CD4-positive, alpha-beta T cell (primary cell): ENCODE measurements at regions not wholly inside any gene's neighbourhood (a gene's known extent, or its start where the extent isn't known, plus 50 kb on each side); places are given as distances from the start of the nearest gene placed in this dataset.
"Not testable (repeated sequence)": the region's sequence is repeated elsewhere in the genome, so short reads cannot be mapped to it uniquely, and the experiment has no call there.

Source experiments
- ATAC-seq: fragments of 200-7000 bp; cut with Tn5 transposase; one replicate; pipeline ENCODE4 v1.10.0; 2022; ENCODE audit warnings: mild to moderate bottlenecking; ENCODE audit not compliant: poor library complexity
- CTCF ChIA-PET: fragments of 350-600 bp; sonication (Branson Sonifier 250); formaldehyde crosslinking; loops from one replicate; lab custom pipeline; 2021; ENCODE audit warnings: antibody characterized with exemption, inconsistent platforms; lab: Charles Lee
- POLR2A ChIA-PET: fragments of 350-600 bp; sonication (Branson Sonifier 250); formaldehyde crosslinking; loops from one replicate; lab custom pipeline; 2021; ENCODE audit warnings: antibody characterized with exemption, inconsistent platforms; lab: Charles Lee
- DNase-seq, 14 experiments: peaks; one replicate each; pipeline ENCODE4 v3.0.0-alpha.2; 2013 to 2020; ENCODE audit warnings: mixed read lengths in 2 of 14
- H3K27ac ChIP-seq, 2 donors: one replicate each; pipeline versions ENCODE4 v1.5.1 to v1.7.0; 2013; ENCODE audit warnings: low read length in 2 of 2, low read depth in 1 of 2, mild to moderate bottlenecking in 1 of 2
- H3K27me3 ChIP-seq, 2 experiments: 1 replicate in 1 of 2; 2 replicates in 1 of 2; pipeline versions ENCODE4 v1.6.1 to v1.7.0; 2013; ENCODE audit warnings: low read length in 2 of 2, control low read depth in 1 of 2, mild to moderate bottlenecking in 1 of 2, moderate library complexity in 1 of 2; ENCODE audit not compliant: insufficient read depth in 2 of 2, control insufficient read depth in 1 of 2
- H3K36me3 ChIP-seq: one replicate; pipeline ENCODE4 v1.6.1; 2013; ENCODE audit warnings: low read length, control low read depth; ENCODE audit not compliant: insufficient read depth
- H3K4me1 ChIP-seq: one replicate; pipeline ENCODE4 v1.6.1; 2013; ENCODE audit warnings: low read length, control low read depth; ENCODE audit not compliant: insufficient read depth
- H3K4me3 ChIP-seq: one replicate; pipeline ENCODE4 v1.5.1; 2013; ENCODE audit warnings: mild to moderate bottlenecking, low read length, moderate library complexity
- H3K9me3 ChIP-seq, 2 experiments: 1 replicate in 1 of 2; 2 replicates in 1 of 2; pipeline versions ENCODE4 v1.6.1 to v1.7.0; 2013; ENCODE audit warnings: low read length in 2 of 2, mild to moderate bottlenecking in 2 of 2, control low read depth in 1 of 2, moderate library complexity in 1 of 2; ENCODE audit not compliant: control insufficient read depth in 1 of 2, insufficient read depth in 1 of 2
- H3K27ac Mint-ChIP-seq: one replicate; pipeline ENCODE4 v1.8.0; 2020; ENCODE audit warnings: mixed read lengths
- H3K27me3 Mint-ChIP-seq: one replicate; pipeline ENCODE4 v1.8.0; 2021; ENCODE audit warnings: mixed read lengths
- H3K36me3 Mint-ChIP-seq: one replicate; pipeline ENCODE4 v1.8.0; 2021; ENCODE audit warnings: low read depth, mixed read lengths
- H3K4me1 Mint-ChIP-seq: one replicate; pipeline ENCODE4 v1.8.0; 2021; ENCODE audit warnings: low read depth, mixed read lengths
- H3K4me3 Mint-ChIP-seq: one replicate; pipeline ENCODE4 v1.8.0; 2020; ENCODE audit warnings: mild to moderate bottlenecking, mixed read lengths
- H3K9me3 Mint-ChIP-seq: one replicate; pipeline ENCODE4 v1.8.0; 2020; ENCODE audit warnings: mixed read lengths
- CTCF ChIP-seq: fragments of 200-600 bp; IDR thresholded peaks from one replicate; pipeline ENCODE4 v1.8.0; 2022; ENCODE audit warnings: antibody characterized with exemption, mild to moderate bottlenecking
- intact Hi-C, 2 experiments: fragments of 100-400 bp; cut with DNase I in 1 of 2; cut with micrococcal nuclease in 1 of 2; formaldehyde crosslinking; loops; one replicate each; pipeline versions ENCODE4 v1.15.1 to v1.9.0; 2023 to 2025; cut with DNase I, micrococcal nuclease

GRCh38 chr5:121090822-121091221 is 626.7 kb downstream of the PRR16 start:
- Histone ChIP-seq H3K36me3 (no peaks in the 10 kb centered on the region), H3K27me3 (no peaks in the 10 kb centered on the region), H3K4me1 (no peaks in the 10 kb centered on the region), H3K9me3 (peaks cover 0 to 4% of the 10 kb centered on the region in 2 experiments), H3K27ac (no peak overlapping the region), H3K4me3 (no peak overlapping the region)
- peaks cover 3% of the 10 kb centered on the region for H3K9me3 Mint-ChIP-seq
- H3K27me3 Mint-ChIP-seq = no peaks in the 10 kb centered on the region
- intact Hi-C loops = no loop called here
- ChIA-PET CTCF (no interaction called here), POLR2A (no interaction called here)
- no peak for DNase-seq
- TF ChIP-seq CTCF = no peak
- H3K36me3 Mint-ChIP-seq = no peaks in the 10 kb centered on the region
- ATAC-seq = no peak
- H3K27ac Mint-ChIP-seq = no peak overlapping the region
- no peaks in the 10 kb centered on the region for H3K4me1 Mint-ChIP-seq
- no peak overlapping the region for H3K4me3 Mint-ChIP-seq

- no peak overlapping the region for H3K27ac Mint-ChIP-seq
Measured at GRCh38 chr5:121100931-121101330, 636.8 kb downstream of the PRR16 start.

GRCh38 chr5:121105921-121106320 is 641.8 kb downstream of the PRR16 start:
- H3K4me3 ChIP-seq = no peak overlapping the region
- H3K36me3 Mint-ChIP-seq = no peaks in the 10 kb centered on the region
- no peaks in the 10 kb centered on the region for H3K4me1 ChIP-seq
- H3K27me3 Mint-ChIP-seq = no peaks in the 10 kb centered on the region
- H3K27ac Mint-ChIP-seq = no peak overlapping the region
- DNase-seq (no peak), ATAC-seq (no peak)
- H3K27ac ChIP-seq = no peak overlapping the region
- TF ChIP-seq CTCF = no peak
- peaks cover 0 to 23% of the 10 kb centered on the region in 2 experiments for H3K9me3 ChIP-seq
- no peaks in the 10 kb centered on the region for H3K9me3 Mint-ChIP-seq
- no peaks in the 10 kb centered on the region for H3K36me3 ChIP-seq
- no peaks in the 10 kb centered on the region for H3K27me3 ChIP-seq
- intact Hi-C loops = no loop called here
- ChIA-PET POLR2A (no interaction called here), CTCF (no interaction called here)
- H3K4me1 Mint-ChIP-seq = no peaks in the 10 kb centered on the region
- no peak overlapping the region for H3K4me3 Mint-ChIP-seq

More at GRCh38 chr5:121100931-121101330, 636.8 kb downstream of the PRR16 start:
- TF ChIP-seq CTCF = no peak
- Histone ChIP-seq H3K4me3 (no peak overlapping the region), H3K9me3 (no peaks in the 10 kb centered on the region), H3K27me3 (no peaks in the 10 kb centered on the region), H3K27ac (no peak overlapping the region), H3K36me3 (no peaks in the 10 kb centered on the region), H3K4me1 (no peaks in the 10 kb centered on the region)
- no peak for ATAC-seq
- peaks cover 6% of the 10 kb centered on the region for H3K9me3 Mint-ChIP-seq
- intact Hi-C loops = no loop called here
- ChIA-PET CTCF (no interaction called here), POLR2A (no interaction called here)
- H3K4me3 Mint-ChIP-seq = no peak overlapping the region
- no peaks in the 10 kb centered on the region for H3K27me3 Mint-ChIP-seq
- H3K36me3 Mint-ChIP-seq = no peaks in the 10 kb centered on the region
- H3K4me1 Mint-ChIP-seq = no peaks in the 10 kb centered on the region
- no peak for DNase-seq

- H3K27ac Mint-ChIP-seq, ATAC-seq, POLR2A ChIA-PET, H3K27me3 Mint-ChIP-seq, intact Hi-C loops, CTCF ChIA-PET, H3K4me1 ChIP-seq, DNase-seq, H3K4me3 Mint-ChIP-seq, H3K27me3 ChIP-seq, H3K36me3 ChIP-seq, H3K27ac ChIP-seq, H3K4me1 Mint-ChIP-seq, H3K36me3 Mint-ChIP-seq, H3K4me3 ChIP-seq, H3K9me3 Mint-ChIP-seq: not testable (repeated sequence)
- peaks cover 0 to 23% of the 10 kb centered on the region in 2 experiments for H3K9me3 ChIP-seq
Measured at GRCh38 chr5:121106721-121107690, 642.9 kb downstream of the PRR16 start.
